H7 (cell line): ENCODE measurements at regions not wholly inside any gene's neighbourhood (a gene's known extent, or its start where the extent isn't known, plus 50 kb on each side); places are given as distances from the start of the nearest gene placed in this dataset.
"Not testable (repeated sequence)": the region's sequence is repeated elsewhere in the genome, so short reads cannot be mapped to it uniquely, and the experiment has no call there.

Experiments
- DNase-seq: peaks from one replicate; pipeline ENCODE4 v3.0.0; 2012
- H3K27me3 ChIP-seq: 2 replicates; pipeline ENCODE4 v1.6.0; 2011; ENCODE audit warnings: mild to moderate bottlenecking, low read length; ENCODE audit not compliant: control insufficient read depth, insufficient read depth
- H3K36me3 ChIP-seq: replicated peaks from 2 replicates; pipeline ENCODE4 v1.5.1; 2011; ENCODE audit warnings: low read length; ENCODE audit not compliant: control insufficient read depth, insufficient read depth
- H3K4me3 ChIP-seq: 2 replicates; pipeline ENCODE4 v1.5.1; 2011; ENCODE audit warnings: low read depth, mild to moderate bottlenecking, control low read depth, low read length, moderate library complexity; ENCODE audit not compliant: insufficient read depth

GRCh38 chr2:82339805-82340204 is 2035.3 kb upstream of the LRRTM1 start:
- Histone ChIP-seq H3K27me3 (no peaks in the 10 kb centered on the region), H3K4me3 (no peak overlapping the region), H3K36me3 (no peaks in the 10 kb centered on the region)
- no peak for DNase-seq

- Histone ChIP-seq H3K4me3 (no peak overlapping the region), H3K36me3 (no peaks in the 10 kb centered on the region), H3K27me3 (no peaks in the 10 kb centered on the region)
- DNase-seq: no peak
These were observed 2029.1 kb upstream of the LRRTM1 start for GRCh38 chr2:82333697-82334096.

- no peak for DNase-seq
- H3K27me3 ChIP-seq: no peaks in the 10 kb centered on the region
- no peaks in the 10 kb centered on the region for H3K36me3 ChIP-seq
- H3K4me3 ChIP-seq: no peak overlapping the region
These were observed 2025.6 kb upstream of the LRRTM1 start for GRCh38 chr2:82330155-82330554.

- H3K27me3 ChIP-seq, DNase-seq, H3K4me3 ChIP-seq, H3K36me3 ChIP-seq: not testable (repeated sequence)
These were observed 2021.7 kb upstream of the LRRTM1 start for GRCh38 chr2:82326180-82326767.

- no peaks in the 10 kb centered on the region for H3K27me3 ChIP-seq
- no peak for DNase-seq
- H3K4me3 ChIP-seq: no peak overlapping the region
- no peaks in the 10 kb centered on the region for H3K36me3 ChIP-seq
These were observed 2015.7 kb upstream of the LRRTM1 start for GRCh38 chr2:82320296-82320695.

- Histone ChIP-seq H3K27me3 (no peaks in the 10 kb centered on the region), H3K4me3 (no peak overlapping the region), H3K36me3 (no peaks in the 10 kb centered on the region)
- no peak for DNase-seq
These were observed 2012.5 kb upstream of the LRRTM1 start for GRCh38 chr2:82317012-82317411.

- H3K27me3 ChIP-seq: no peaks in the 10 kb centered on the region
- no peak overlapping the region for H3K4me3 ChIP-seq
- DNase-seq: no peak
- H3K36me3 ChIP-seq: no peaks in the 10 kb centered on the region
These were observed 2012.0 kb upstream of the LRRTM1 start for GRCh38 chr2:82316586-82316985.

- Histone ChIP-seq H3K4me3 (no peak overlapping the region), H3K27me3 (no peaks in the 10 kb centered on the region), H3K36me3 (no peaks in the 10 kb centered on the region)
- DNase-seq: no peak
These were observed 2010.4 kb upstream of the LRRTM1 start for GRCh38 chr2:82314836-82315472.

- Histone ChIP-seq H3K36me3 (no peaks in the 10 kb centered on the region), H3K4me3 (no peak overlapping the region), H3K27me3 (no peaks in the 10 kb centered on the region)
- no peak for DNase-seq
These were observed 2003.0 kb upstream of the LRRTM1 start for GRCh38 chr2:82307511-82307910.

- Histone ChIP-seq H3K4me3 (no peak overlapping the region), H3K27me3 (no peaks in the 10 kb centered on the region), H3K36me3 (no peaks in the 10 kb centered on the region)
- no peak for DNase-seq
These were observed 1997.0 kb upstream of the LRRTM1 start for GRCh38 chr2:82301506-82301905.

- no peaks in the 10 kb centered on the region for H3K27me3 ChIP-seq
- H3K36me3 ChIP-seq: no peaks in the 10 kb centered on the region
- no peak for DNase-seq
- H3K4me3 ChIP-seq: no peak overlapping the region
These were observed 1984.9 kb upstream of the LRRTM1 start for GRCh38 chr2:82289446-82289845.

GRCh38 chr2:82283075-82283474 is 1978.5 kb upstream of the LRRTM1 start:
- Histone ChIP-seq H3K27me3 (no peaks in the 10 kb centered on the region), H3K36me3 (no peaks in the 10 kb centered on the region), H3K4me3 (no peak overlapping the region)
- DNase-seq: no peak

GRCh38 chr2:82282111-82282882 is 1977.7 kb upstream of the LRRTM1 start:
- no peak overlapping the region for H3K4me3 ChIP-seq
- H3K36me3 ChIP-seq: no peaks in the 10 kb centered on the region
- H3K27me3 ChIP-seq: no peaks in the 10 kb centered on the region
- DNase-seq: peak; percentile 17

GRCh38 chr2:82279367-82279766 is 1974.8 kb upstream of the LRRTM1 start:
- Histone ChIP-seq H3K27me3 (no peaks in the 10 kb centered on the region), H3K36me3 (no peaks in the 10 kb centered on the region)

GRCh38 chr2:82278416-82278815 is 1973.9 kb upstream of the LRRTM1 start:
- DNase-seq: no peak
- no peaks in the 10 kb centered on the region for H3K36me3 ChIP-seq

More at GRCh38 chr2:82279367-82279766, 1974.8 kb upstream of the LRRTM1 start:
- H3K4me3 ChIP-seq: no peak overlapping the region
- DNase-seq: no peak

More at GRCh38 chr2:82278416-82278815, 1973.9 kb upstream of the LRRTM1 start:
- no peak overlapping the region for H3K4me3 ChIP-seq
- H3K27me3 ChIP-seq: no peaks in the 10 kb centered on the region
